Gastroesophageal sphincter (tissue), 4 donors: ENCODE measurements at regions not wholly inside any gene's neighbourhood (a gene's known extent, or its start where the extent isn't known, plus 50 kb on each side); places are given as distances from the start of the nearest gene placed in this dataset.

ENCODE experiments used
- ATAC-seq: fragments of 150-250 bp; one replicate; pipeline ENCODE4 v1.9.1; 2016; ENCODE audit warnings: mild to moderate bottlenecking, moderate library complexity
- H3K27ac ChIP-seq, 4 donors: fragments of 200-600 bp; sonication (generic) in 3 of 4; 1 replicate in 3 of 4; 2 replicates in 1 of 4; pipeline ENCODE4 v1.5.1; 2016 to 2019
- H3K27me3 ChIP-seq: fragments of 200-600 bp; sonication (generic); one replicate; pipeline ENCODE4 v1.5.1; 2019
- H3K36me3 ChIP-seq, 2 donors: fragments of 200-600 bp; sonication (generic); one replicate each; pipeline ENCODE4 v1.5.1; 2019; ENCODE audit warnings: control low read depth in 1 of 2
- H3K4me1 ChIP-seq, 3 donors: fragments of 200-600 bp; sonication (generic); 1 replicate in 2 of 3; 2 replicates in 1 of 3; pipeline ENCODE4 v1.5.1; 2016 to 2019; ENCODE audit warnings: control low read depth in 2 of 3
- H3K4me3 ChIP-seq, 2 donors: fragments of 200-600 bp; sonication (generic); one replicate each; pipeline ENCODE4 v1.5.1; 2019; ENCODE audit warnings: mild to moderate bottlenecking in 1 of 2, moderate library complexity in 1 of 2
- H3K9me3 ChIP-seq, 3 donors: fragments of 200-600 bp; sonication (generic); one replicate each; pipeline ENCODE4 v1.5.1; 2017 to 2019; ENCODE audit warnings: control low read depth in 2 of 3
- EP300 ChIP-seq: sonication (generic); formaldehyde crosslinking; IDR thresholded peaks from one replicate; pipeline ENCODE4 v1.6.1; 2017; ENCODE audit warnings: antibody characterized with exemption, mild to moderate bottlenecking
- POLR2A ChIP-seq, 2 donors: fragments of 450-650 bp; IDR thresholded peaks; one replicate each; pipeline ENCODE4 v1.6.1; 2017; ENCODE audit warnings: antibody characterized with exemption in 2 of 2, mild to moderate bottlenecking in 2 of 2, moderate library complexity in 1 of 2
- POLR2AphosphoS5 ChIP-seq: sonication (generic); formaldehyde crosslinking; IDR thresholded peaks from one replicate; pipeline ENCODE4 v1.6.1; 2017; ENCODE audit warnings: antibody characterized with exemption
- WGBS, 2 donors: methylation state at CpG; one replicate each; pipeline ENCODE4 v1.1.5; 2018; ENCODE audit warnings: low coverage in 1 of 2; 5-methylcytosine and 5-hydroxymethylcytosine counted together
- TF ChIP-seq, protein P1 (sequence below), 4 experiments: fragments of 200-600 bp in 2 of 4; fragments of 450-650 bp in 2 of 4; sonication (generic) in 1 of 4; IDR thresholded peaks; one replicate each; pipeline ENCODE4 v1.5.1; 2017 to 2019; ENCODE audit warnings: antibody characterized with exemption in 4 of 4, mild to moderate bottlenecking in 2 of 4, moderate library complexity in 2 of 4

DNA sequence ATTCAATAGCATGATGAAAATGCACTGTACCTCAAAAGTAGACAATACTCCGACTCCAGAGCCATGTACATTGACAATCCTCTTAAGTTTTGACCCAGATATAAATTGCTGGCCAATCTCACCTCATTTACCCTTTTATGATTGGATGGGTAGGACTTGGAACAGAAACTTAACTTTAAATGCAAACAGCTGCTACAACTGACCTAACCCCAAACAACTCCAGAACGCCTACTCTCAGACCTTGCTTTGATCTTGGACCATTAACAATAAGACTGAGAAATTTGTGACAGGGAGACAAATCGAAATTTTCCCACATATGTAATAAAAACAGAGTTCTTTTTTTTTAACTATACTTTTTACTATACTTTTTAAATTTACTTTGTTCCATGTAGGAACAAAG is 200.5 kb upstream of the MCHR2 start:
- no peaks in the 10 kb centered on the region for H3K9me3 ChIP-seq
- 47 to 50% methylated on average over 3 of the region's 3 CpGs for WGBS, 2 donors
- TF ChIP-seq, protein P1, sequence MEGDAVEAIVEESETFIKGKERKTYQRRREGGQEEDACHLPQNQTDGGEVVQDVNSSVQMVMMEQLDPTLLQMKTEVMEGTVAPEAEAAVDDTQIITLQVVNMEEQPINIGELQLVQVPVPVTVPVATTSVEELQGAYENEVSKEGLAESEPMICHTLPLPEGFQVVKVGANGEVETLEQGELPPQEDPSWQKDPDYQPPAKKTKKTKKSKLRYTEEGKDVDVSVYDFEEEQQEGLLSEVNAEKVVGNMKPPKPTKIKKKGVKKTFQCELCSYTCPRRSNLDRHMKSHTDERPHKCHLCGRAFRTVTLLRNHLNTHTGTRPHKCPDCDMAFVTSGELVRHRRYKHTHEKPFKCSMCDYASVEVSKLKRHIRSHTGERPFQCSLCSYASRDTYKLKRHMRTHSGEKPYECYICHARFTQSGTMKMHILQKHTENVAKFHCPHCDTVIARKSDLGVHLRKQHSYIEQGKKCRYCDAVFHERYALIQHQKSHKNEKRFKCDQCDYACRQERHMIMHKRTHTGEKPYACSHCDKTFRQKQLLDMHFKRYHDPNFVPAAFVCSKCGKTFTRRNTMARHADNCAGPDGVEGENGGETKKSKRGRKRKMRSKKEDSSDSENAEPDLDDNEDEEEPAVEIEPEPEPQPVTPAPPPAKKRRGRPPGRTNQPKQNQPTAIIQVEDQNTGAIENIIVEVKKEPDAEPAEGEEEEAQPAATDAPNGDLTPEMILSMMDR (IDR thresholded peaks at IDR 0.05) = no peak
- TF ChIP-seq POLR2AphosphoS5 (no peak), POLR2A (IDR thresholded peaks at IDR 0.05) (no peak), EP300 (no peak)

DNA sequence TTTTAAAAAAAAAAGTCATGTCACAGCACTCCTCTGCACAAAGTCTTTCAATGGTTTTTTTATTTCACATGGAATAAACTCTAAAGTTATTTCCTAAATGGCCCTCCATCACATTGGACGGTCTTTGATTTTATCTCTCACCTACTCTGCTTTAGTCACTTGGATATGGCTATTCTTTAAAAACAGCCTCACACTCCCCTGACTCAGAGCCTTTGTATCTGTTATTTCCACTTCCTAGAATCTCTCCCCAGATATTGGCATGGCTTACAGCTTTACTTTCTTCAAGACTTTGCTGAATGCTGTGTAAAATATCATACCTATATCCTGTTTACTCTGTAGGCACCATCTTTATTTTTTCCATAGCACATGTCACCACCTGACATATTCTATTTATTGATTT is 194.7 kb upstream of the MCHR2 start:
- H3K36me3 ChIP-seq = no peaks in the 10 kb centered on the region
- H3K27me3 ChIP-seq = peaks cover 5% of the 10 kb centered on the region
- no peak overlapping the region for H3K4me3 ChIP-seq
- H3K4me1 ChIP-seq = no peaks in the 10 kb centered on the region
- no peaks in the 10 kb centered on the region for H3K9me3 ChIP-seq
- WGBS, 2 donors = 50 to 89% methylated on average over 1 of the region's 1 CpG
- no peak overlapping the region for H3K27ac ChIP-seq
- no peak for TF ChIP-seq POLR2A (IDR thresholded peaks at IDR 0.05)
- TF ChIP-seq EP300 = no peak
- TF ChIP-seq, protein P1 (IDR thresholded peaks at IDR 0.05) = no peak
- TF ChIP-seq POLR2AphosphoS5 = no peak
- no peak for ATAC-seq

More for the DNA sequence above, 200.5 kb upstream of the MCHR2 start:
- H3K27ac ChIP-seq = no peak overlapping the region
- no peaks in the 10 kb centered on the region for H3K4me1 ChIP-seq
- H3K4me3 ChIP-seq = no peak overlapping the region
- ATAC-seq = no peak
- H3K36me3 ChIP-seq = no peaks in the 10 kb centered on the region
- peaks cover 5% of the 10 kb centered on the region for H3K27me3 ChIP-seq

DNA sequence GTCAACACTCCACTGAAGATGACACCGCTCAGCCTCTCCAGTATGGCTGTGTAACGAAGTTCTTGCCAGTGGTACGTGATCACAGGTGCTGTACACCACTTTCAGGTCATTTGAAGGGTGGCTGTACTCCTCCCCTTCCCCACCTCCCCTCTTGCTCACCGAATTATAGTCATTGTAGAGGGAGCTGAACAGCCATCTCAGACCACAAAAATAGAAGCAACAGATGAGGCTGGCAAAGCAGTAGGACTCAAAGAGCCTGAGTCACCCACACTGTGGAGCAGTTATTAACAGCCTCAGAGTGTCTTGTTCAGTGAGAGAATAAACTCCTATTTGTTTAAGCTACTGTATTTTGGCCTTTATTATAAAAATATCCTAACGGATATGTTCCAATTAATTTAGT is 192.5 kb upstream of the MCHR2 start:
- no peaks in the 10 kb centered on the region for H3K4me1 ChIP-seq
- no peak for ATAC-seq
- no peaks in the 10 kb centered on the region for H3K27me3 ChIP-seq
- WGBS, 2 donors = 69 to 85% methylated on average over 1 to 5 of the region's 5 CpGs
- H3K36me3 ChIP-seq = no peaks in the 10 kb centered on the region
- H3K4me3 ChIP-seq = no peak overlapping the region
- no peak overlapping the region for H3K27ac ChIP-seq
- no peak for TF ChIP-seq POLR2AphosphoS5
- no peak for TF ChIP-seq POLR2A (IDR thresholded peaks at IDR 0.05)
- TF ChIP-seq EP300 = no peak
- TF ChIP-seq, protein P1 (IDR thresholded peaks at IDR 0.05) = no peak
- no peaks in the 10 kb centered on the region for H3K9me3 ChIP-seq

DNA sequence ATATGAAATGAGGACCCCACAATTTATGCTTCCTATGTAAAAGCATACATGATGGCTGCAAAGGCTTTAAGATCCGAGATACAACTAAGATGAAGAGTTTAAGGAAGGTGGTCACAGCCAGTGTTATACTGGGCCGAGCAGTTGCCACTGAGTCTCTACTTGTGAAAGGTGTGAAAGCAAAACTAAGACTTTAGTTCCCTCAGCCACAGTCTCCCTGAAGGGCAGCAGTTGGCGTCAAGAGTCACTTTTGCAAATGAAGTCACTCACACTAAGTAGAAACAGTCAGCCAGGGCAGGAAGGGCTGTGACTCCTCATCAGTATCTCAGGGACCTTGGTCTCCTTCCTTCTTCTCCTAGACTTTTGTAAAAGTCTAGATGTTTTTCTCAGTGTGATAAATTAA is 191.6 kb upstream of the MCHR2 start:
- no peak for TF ChIP-seq POLR2AphosphoS5
- TF ChIP-seq, protein P1 (IDR thresholded peaks at IDR 0.05) = no peak
- no peak for TF ChIP-seq POLR2A (IDR thresholded peaks at IDR 0.05)
- TF ChIP-seq EP300 = no peak
- no peaks in the 10 kb centered on the region for H3K36me3 ChIP-seq
- WGBS, 2 donors = 33 to 64% methylated on average over 2 to 3 of the region's 3 CpGs
- H3K4me3 ChIP-seq = no peak overlapping the region
- no peaks in the 10 kb centered on the region for H3K27me3 ChIP-seq
- no peaks in the 10 kb centered on the region for H3K9me3 ChIP-seq
- no peak overlapping the region for H3K27ac ChIP-seq
- no peaks in the 10 kb centered on the region for H3K4me1 ChIP-seq
- ATAC-seq = no peak

DNA sequence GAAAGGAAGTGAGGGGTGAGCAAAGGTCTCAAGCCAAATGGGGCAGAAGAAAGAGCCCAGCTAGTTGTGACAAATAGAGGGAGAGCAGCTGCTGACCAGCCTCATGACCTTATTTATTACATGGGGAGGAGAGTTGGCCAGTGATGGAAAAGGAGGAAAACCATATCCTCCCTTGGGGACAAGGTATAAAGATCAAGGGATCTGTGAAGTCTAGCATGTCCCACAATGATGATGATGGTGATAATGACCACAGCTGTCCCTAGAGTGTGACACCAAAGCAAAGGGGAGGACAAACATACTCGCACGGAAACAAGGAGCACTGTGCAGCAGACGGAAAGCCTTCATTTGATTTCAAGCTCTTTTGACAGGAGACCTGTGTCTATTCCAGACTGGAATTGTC is 190.4 kb upstream of the MCHR2 start:
- H3K27ac ChIP-seq = no peak overlapping the region
- H3K4me1 ChIP-seq = no peaks in the 10 kb centered on the region
- ATAC-seq = no peak
- H3K4me3 ChIP-seq = no peak overlapping the region
- H3K27me3 ChIP-seq = no peaks in the 10 kb centered on the region
- no peaks in the 10 kb centered on the region for H3K36me3 ChIP-seq
- H3K9me3 ChIP-seq = no peaks in the 10 kb centered on the region
- WGBS, 2 donors = 45 to 74% methylated on average over 2 to 3 of the region's 3 CpGs
- TF ChIP-seq, protein P1 (IDR thresholded peaks at IDR 0.05) = no peak
- TF ChIP-seq POLR2A (IDR thresholded peaks at IDR 0.05) (no peak), POLR2AphosphoS5 (no peak), EP300 (no peak)
